Activated CD4-positive, alpha-beta T cell treated with anti-CD3 and anti-CD28 coated beads, Interleukin-2, amount 10 ng/mL, durations not matched to agents 24 days and 14 days (primary cell): ENCODE measurements at regions not wholly inside any gene's neighbourhood (a gene's known extent, or its start where the extent isn't known, plus 50 kb on each side); places are given as distances from the start of the nearest gene placed in this dataset.
"Not testable (repeated sequence)": the region's sequence is repeated elsewhere in the genome, so short reads cannot be mapped to it uniquely, and the experiment has no call there.

ENCODE experiments used
- DNase-seq: peaks from one replicate; pipeline ENCODE4 v3.0.0; 2022
- H3K27ac Mint-ChIP-seq: one replicate; pipeline ENCODE4 v1.8.0; 2022; ENCODE audit warnings: mild to moderate bottlenecking, mixed read lengths
- H3K27me3 Mint-ChIP-seq: one replicate; pipeline ENCODE4 v1.8.0; 2022; ENCODE audit warnings: mixed read lengths
- H3K36me3 Mint-ChIP-seq: one replicate; pipeline ENCODE4 v1.8.0; 2022; ENCODE audit warnings: low read depth, mild to moderate bottlenecking, mixed read lengths
- H3K4me1 Mint-ChIP-seq: one replicate; pipeline ENCODE4 v1.8.0; 2021; ENCODE audit warnings: mixed read lengths
- H3K4me3 Mint-ChIP-seq: one replicate; pipeline ENCODE4 v1.8.0; 2022; ENCODE audit warnings: mild to moderate bottlenecking, moderate library complexity, mixed read lengths
- H3K9me3 Mint-ChIP-seq: one replicate; pipeline ENCODE4 v1.8.0; 2021; ENCODE audit warnings: mixed read lengths
- intact Hi-C: fragments of 100-400 bp; cut with micrococcal nuclease; formaldehyde crosslinking; loops from one replicate; pipeline ENCODE4 v1.15.1; 2023

DNA sequence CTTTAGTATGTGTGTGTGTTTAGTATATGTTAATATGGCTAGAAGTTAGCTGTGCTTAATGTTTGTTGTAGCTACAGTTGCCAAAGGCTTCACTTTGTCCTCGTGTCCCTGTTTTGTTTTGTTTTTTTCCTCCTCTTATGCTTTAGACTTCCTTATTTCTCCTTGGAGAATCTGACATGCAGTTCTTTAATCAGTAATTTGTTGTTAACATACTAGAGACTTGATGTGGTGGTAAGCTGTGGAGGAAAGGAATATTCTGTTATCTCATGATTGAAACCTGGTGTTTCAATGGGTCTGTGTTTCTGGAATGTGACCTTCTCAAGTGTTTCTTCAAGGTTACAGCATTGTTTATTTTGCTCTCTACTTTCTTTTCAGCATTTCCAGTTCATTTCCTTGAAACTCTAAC, 515.6 kb upstream of the ST8SIA4 start:
- H3K27ac Mint-ChIP-seq: no peak overlapping the region
- intact Hi-C loops: no loop called here
- H3K4me1 Mint-ChIP-seq: no peaks in the 10 kb centered on the region
- H3K27me3 Mint-ChIP-seq: no peaks in the 10 kb centered on the region
- no peaks in the 10 kb centered on the region for H3K9me3 Mint-ChIP-seq
- no peaks in the 10 kb centered on the region for H3K36me3 Mint-ChIP-seq
- no peak for DNase-seq
- H3K4me3 Mint-ChIP-seq: no peak overlapping the region

DNA sequence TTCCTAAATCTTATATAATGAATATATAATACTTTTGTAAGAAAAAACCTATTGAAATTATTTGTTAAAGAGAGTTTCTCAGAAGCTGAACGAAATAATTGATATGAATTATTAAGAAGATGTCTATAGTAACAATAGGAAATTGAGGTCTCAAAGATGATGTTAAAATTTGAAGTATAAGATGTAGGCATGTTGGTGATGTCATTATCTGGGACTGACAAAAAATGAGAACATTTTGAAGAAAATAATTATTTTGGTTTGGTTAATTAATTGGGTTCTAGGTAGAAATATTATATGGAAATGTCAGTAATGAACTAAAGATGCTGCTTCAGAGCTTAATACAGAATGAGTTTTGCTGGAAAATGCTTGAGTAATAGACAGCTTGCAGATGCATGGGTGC, 501.4 kb upstream of the ST8SIA4 start:
- no peaks in the 10 kb centered on the region for H3K27me3 Mint-ChIP-seq
- no peak for DNase-seq
- H3K4me1 Mint-ChIP-seq: no peaks in the 10 kb centered on the region
- H3K4me3 Mint-ChIP-seq: no peak overlapping the region
- H3K36me3 Mint-ChIP-seq: no peaks in the 10 kb centered on the region
- H3K9me3 Mint-ChIP-seq: no peaks in the 10 kb centered on the region
- intact Hi-C loops: no loop called here
- H3K27ac Mint-ChIP-seq: no peak overlapping the region

DNA sequence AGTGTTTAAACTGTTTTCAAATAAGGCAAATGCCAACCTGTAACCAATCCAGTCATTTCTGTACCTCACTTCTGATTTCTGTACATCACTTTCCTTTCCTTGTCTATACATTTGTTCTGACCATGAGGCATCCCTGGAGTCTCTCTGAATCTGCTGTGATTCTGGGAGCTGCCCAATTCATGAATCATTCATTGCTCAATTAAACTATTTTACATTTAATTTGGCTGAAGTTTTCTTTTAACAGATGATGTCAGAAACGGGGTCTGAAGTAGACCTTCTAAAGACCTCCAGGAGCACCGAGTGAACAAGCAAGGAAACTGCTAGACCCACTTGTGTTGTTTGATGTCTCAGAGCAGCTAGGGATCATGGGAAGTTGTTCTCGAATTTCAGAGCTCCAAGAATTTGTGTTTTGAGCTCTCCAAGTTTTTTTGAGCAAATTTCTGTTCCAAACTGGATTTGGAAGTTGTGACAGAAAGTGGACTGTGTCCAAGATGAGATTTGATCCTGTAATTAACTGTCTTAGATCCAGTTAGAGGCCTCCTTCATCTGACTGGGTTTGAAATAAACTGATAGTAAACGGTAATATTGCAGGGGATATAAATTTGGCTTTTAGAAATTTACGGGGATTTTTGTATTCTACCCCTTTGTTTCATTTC, 490.8 kb upstream of the ST8SIA4 start:
- no peak for DNase-seq
- intact Hi-C loops: loop anchor here (10.0 kb wide), 1 partner anchor 769 kb away; no protein-coding TSS in a partner anchor
- no peaks in the 10 kb centered on the region for H3K4me1 Mint-ChIP-seq
- H3K27me3 Mint-ChIP-seq: peaks cover 2% of the 10 kb centered on the region
- no peaks in the 10 kb centered on the region for H3K36me3 Mint-ChIP-seq
- no peak overlapping the region for H3K27ac Mint-ChIP-seq
- no peaks in the 10 kb centered on the region for H3K9me3 Mint-ChIP-seq
- no peak overlapping the region for H3K4me3 Mint-ChIP-seq

DNA sequence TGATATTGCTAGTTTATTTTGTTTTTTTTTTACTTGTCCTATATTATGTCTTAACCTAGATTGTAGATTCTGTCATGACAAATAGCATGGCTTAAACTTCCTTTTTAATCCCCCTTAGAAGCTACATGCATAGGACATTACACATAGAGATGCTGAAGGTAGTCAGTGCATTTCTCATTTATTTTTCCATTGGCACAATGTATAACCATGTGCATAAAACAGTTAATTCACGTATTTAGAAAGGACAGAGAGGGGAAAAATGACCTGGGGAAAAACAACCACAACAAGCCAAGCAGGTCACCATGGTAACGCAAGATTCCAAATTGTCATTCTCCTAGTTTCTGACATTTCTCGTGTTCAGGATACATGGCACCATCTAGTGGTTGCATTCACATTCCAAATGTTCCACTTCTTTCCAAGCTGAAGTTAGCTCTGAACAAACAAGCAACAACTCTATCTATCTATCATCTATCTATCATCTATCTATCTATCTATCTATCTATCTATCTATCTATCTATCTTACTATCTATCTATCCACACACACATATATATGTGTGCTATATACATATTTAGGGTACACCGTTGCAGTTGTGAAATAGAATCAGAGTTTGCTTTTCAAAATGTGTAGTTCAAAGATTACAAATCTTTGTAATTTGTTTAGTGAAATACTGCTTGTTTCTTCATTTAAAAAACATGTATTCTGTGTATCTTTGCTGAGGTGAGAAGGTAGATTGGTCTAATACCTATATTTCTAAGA, 487.2 kb upstream of the ST8SIA4 start:
- DNase-seq: peak; percentile 58
- no peaks in the 10 kb centered on the region for H3K27me3 Mint-ChIP-seq
- H3K9me3 Mint-ChIP-seq: no peaks in the 10 kb centered on the region
- intact Hi-C loops: loop anchor here (2.0 to 10.0 kb wide), 2 partner anchors 766 to 962 kb away; no protein-coding TSS in a partner anchor
- no peaks in the 10 kb centered on the region for H3K36me3 Mint-ChIP-seq
- H3K4me1 Mint-ChIP-seq: no peaks in the 10 kb centered on the region
- no peak overlapping the region for H3K4me3 Mint-ChIP-seq
- no peak overlapping the region for H3K27ac Mint-ChIP-seq

DNA sequence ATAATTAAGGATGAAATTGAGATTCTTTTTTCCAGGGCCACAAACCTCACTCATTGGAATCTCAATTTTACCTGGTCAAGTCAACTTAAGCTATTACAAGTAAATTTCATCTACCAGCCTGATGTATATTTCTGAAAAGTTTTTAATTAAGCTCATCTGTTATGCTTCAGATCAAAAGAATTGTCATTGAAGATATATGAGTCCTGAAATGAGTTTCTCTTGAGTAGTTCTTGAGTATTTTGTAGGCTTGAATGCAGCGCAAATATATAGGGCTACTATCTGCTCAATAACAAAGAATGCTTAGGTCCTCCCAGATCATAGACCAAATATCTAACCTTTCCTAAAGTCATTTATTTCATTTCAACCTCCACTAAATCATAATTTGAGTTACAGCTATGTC, 482.2 kb upstream of the ST8SIA4 start:
- Mint-ChIP-seq H3K27ac (no peak overlapping the region), H3K4me3 (no peak overlapping the region), H3K27me3 (no peaks in the 10 kb centered on the region), H3K36me3 (no peaks in the 10 kb centered on the region), H3K4me1 (no peaks in the 10 kb centered on the region), H3K9me3 (no peaks in the 10 kb centered on the region)
- DNase-seq: no peak
- intact Hi-C loops: no loop called here

DNA sequence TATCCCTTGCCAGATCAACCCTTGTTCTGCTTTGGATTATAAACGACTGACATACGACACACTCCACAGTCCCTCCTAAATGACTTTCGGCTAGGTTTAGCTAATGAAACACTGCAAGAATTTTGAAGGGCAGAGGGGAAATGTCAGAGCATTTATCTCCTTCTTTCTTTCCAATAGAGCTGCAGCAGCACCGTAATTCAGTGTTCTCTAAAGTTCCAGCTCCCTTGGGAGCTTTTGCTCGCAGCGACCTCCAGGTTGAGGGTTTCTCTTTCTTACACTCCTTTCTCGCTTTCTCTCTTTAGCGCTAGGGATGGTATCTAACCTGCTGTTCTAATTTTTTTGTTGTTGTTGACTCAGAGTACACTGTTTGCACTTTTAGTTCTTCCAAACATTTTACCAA, 467.1 kb upstream of the ST8SIA4 start:
- Mint-ChIP-seq H3K9me3 (no peaks in the 10 kb centered on the region), H3K27ac (no peak overlapping the region), H3K4me1 (no peaks in the 10 kb centered on the region), H3K4me3 (no peak overlapping the region), H3K36me3 (no peaks in the 10 kb centered on the region), H3K27me3 (no peaks in the 10 kb centered on the region)
- no peak for DNase-seq
- intact Hi-C loops: no loop called here

DNA sequence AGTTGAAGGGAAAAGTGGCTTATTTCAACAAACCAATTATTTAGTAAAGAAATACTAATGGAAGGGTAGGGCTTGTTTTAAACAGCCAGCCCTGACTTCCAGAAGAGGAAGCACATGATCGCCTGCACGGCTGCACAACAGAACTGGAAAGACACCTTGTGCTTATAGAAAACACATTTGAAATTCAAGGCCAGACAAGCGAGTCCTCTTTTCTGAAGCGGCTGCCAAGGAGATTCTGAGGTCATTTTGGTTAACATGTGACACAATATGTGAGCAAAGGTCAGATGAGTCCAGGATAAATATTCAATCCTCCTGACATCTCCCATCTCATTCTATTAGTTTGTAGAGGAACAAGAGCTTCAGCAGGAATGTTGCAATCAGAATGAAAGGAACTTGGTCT, 461.4 kb upstream of the ST8SIA4 start:
- H3K27ac Mint-ChIP-seq: no peak overlapping the region
- intact Hi-C loops: no loop called here
- H3K4me1 Mint-ChIP-seq: no peaks in the 10 kb centered on the region
- H3K27me3 Mint-ChIP-seq: no peaks in the 10 kb centered on the region
- DNase-seq: no peak
- H3K36me3 Mint-ChIP-seq: no peaks in the 10 kb centered on the region
- H3K9me3 Mint-ChIP-seq: no peaks in the 10 kb centered on the region
- H3K4me3 Mint-ChIP-seq: no peak overlapping the region

DNA sequence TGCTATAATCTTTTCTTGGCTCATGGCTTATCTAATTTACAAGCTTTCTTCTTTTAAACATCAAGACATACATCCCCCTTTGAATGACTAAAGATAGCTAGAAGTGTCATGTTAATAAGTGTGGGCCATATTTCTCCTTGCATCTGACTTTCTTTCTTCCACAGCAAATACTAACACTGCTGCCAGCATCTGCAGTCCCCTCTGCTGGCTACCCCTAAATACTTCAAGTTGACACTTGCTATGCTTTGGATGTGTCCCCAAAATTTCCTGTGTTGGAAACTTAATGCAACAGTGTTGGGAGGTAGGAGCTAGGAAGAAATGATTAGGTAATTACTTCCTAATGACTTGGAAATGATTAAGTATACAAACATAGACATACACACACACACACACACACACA, 459.0 kb upstream of the ST8SIA4 start:
- Mint-ChIP-seq H3K27me3 (no peaks in the 10 kb centered on the region), H3K9me3 (no peaks in the 10 kb centered on the region), H3K27ac (no peak overlapping the region), H3K4me1 (no peaks in the 10 kb centered on the region), H3K4me3 (no peak overlapping the region), H3K36me3 (no peaks in the 10 kb centered on the region)
- DNase-seq: no peak
- intact Hi-C loops: no loop called here

DNA sequence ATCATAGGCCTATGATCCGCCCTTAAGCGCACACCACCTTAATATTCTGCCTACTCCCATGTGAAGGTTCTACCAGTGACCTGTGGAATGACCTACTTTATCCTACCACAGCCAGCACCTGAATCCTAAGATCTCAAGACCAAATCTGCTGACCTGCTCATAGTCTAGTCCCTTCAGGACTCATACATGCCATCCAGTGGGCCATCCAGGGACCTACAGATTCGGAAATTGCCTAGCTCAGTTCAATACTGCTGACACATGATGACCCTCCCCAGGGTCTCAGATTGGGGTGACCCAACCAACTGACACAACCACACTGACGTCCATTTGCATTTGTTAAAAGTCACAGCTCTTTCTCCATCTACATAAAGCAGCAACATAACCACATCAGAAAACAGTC, 443.8 kb upstream of the ST8SIA4 start:
- Mint-ChIP-seq H3K27me3 (no peaks in the 10 kb centered on the region), H3K27ac (no peak overlapping the region), H3K4me3 (no peak overlapping the region), H3K9me3 (peaks cover 3% of the 10 kb centered on the region), H3K4me1 (no peaks in the 10 kb centered on the region), H3K36me3 (no peaks in the 10 kb centered on the region)
- intact Hi-C loops: no loop called here
- DNase-seq: no peak

DNA sequence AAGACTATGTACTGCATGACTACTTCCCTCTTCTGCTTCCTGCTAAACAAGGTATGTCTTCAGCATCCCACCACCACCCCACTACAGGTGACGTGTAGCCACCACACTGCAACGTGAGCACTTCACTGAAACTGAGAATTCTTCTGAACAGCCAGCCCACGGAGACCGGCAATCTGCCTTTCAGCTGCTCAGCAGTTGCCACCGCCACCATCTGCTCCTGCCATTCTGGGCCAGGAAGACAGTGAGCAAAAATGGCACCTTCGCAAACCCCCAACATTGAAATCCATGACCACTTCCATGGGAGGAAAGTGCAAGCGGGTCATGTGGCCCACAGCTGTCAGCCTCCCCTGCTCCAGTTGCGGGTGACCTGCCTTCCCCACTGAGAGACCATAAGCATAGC, 443.4 kb upstream of the ST8SIA4 start:
- no peak for DNase-seq
- intact Hi-C loops: no loop called here
- Mint-ChIP-seq H3K27ac (no peak overlapping the region), H3K4me1 (no peaks in the 10 kb centered on the region), H3K36me3 (no peaks in the 10 kb centered on the region), H3K27me3 (no peaks in the 10 kb centered on the region), H3K4me3 (no peak overlapping the region), H3K9me3 (peaks cover 3% of the 10 kb centered on the region)

DNA sequence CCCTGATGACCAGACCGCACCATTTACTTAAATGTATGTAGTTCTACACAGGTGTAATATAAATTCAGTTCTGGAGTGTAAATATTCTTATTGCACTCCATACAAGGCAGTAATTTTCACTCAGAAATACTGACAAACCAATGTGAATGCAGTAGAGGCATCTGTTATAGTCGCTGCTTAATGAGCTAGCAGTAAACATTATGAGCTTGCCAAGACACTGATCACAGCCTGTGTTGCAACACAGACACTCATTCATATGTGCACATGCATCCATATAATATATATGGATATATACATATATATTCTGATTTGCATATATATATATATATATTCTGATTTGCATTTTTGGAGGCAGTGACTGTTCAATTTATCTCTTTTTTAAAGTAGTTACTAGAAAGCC, 435.1 kb upstream of the ST8SIA4 start:
- intact Hi-C loops: no loop called here
- no peak overlapping the region for H3K27ac Mint-ChIP-seq

DNA sequence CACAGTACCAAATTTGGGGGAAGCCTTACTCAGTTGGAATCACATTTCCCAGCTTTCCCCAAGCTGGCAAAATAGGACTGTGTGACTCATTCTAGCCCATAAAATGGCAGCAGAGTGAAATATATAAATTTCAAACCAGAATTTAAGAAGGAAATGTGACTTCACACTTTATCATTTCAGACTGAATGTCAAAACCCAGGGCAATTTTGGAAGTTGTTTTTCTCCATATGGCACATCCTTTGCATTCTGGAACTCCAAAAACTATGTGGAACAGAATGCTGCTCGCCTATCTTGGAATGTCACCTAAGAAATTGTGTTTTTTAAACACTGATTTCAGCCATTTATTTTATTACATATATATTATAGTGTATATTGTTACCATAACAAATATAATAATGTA, 424.7 kb upstream of the ST8SIA4 start:
- intact Hi-C loops: no loop called here
- Mint-ChIP-seq H3K27ac (no peak overlapping the region), H3K9me3 (no peaks in the 10 kb centered on the region), H3K4me1 (no peaks in the 10 kb centered on the region), H3K4me3 (no peak overlapping the region), H3K27me3 (no peaks in the 10 kb centered on the region), H3K36me3 (no peaks in the 10 kb centered on the region)
- no peak for DNase-seq

More for the DNA sequence above, 435.1 kb upstream of the ST8SIA4 start:
- H3K36me3 Mint-ChIP-seq: no peaks in the 10 kb centered on the region
- no peaks in the 10 kb centered on the region for H3K27me3 Mint-ChIP-seq
- H3K9me3 Mint-ChIP-seq: no peaks in the 10 kb centered on the region
- H3K4me3 Mint-ChIP-seq: no peak overlapping the region
- no peak for DNase-seq
- H3K4me1 Mint-ChIP-seq: no peaks in the 10 kb centered on the region

DNA sequence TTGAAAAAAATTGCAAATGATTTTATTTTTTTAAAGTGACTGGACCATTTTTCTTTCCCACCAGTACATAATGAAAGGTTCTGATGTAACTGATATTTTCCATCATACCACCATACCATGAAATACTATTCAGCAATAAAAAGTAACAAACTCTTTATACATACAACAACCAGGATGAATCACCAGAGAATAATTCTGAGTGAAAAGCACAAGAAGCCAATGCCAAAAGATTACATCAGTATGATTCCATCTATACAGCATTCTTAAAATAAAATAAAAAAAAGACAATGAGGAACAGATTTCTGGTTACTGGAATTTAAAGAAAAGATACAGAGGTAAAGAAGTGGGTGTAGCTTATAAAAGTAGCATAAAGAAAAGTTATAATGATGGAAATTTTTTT, 423.7 kb upstream of the ST8SIA4 start:
- Mint-ChIP-seq H3K36me3 (no peaks in the 10 kb centered on the region), H3K4me1 (no peaks in the 10 kb centered on the region), H3K4me3 (no peak overlapping the region), H3K27ac (no peak overlapping the region), H3K27me3 (no peaks in the 10 kb centered on the region), H3K9me3 (no peaks in the 10 kb centered on the region)
- no peak for DNase-seq
- intact Hi-C loops: no loop called here

DNA sequence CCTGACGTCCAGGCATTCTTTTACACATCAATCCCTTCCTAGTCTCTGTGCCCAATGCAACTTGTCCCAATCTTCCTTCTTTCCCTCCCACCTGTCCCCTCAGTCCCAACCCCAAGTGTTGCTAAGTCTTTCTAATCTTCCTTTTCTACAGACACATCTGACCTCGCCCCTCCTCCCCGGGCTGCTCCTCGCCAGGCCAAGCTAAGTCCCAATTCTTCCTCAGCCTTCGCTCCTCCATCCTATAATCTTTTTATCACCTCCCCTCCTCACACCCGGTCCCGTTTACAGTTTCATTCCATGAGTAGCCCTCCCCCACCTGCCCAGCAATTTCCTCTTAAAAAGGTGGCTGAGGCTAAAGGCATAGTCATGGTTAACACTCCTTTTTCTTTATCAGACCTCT, 413.3 kb upstream of the ST8SIA4 start:
- H3K4me3 Mint-ChIP-seq, H3K4me1 Mint-ChIP-seq, DNase-seq, H3K27me3 Mint-ChIP-seq, H3K9me3 Mint-ChIP-seq, H3K27ac Mint-ChIP-seq, intact Hi-C loops, H3K36me3 Mint-ChIP-seq: not testable (repeated sequence)
